Esophagus muscularis mucosa (tissue), 3 donors: ENCODE measurements at regions not wholly inside any gene's neighbourhood (a gene's known extent, or its start where the extent isn't known, plus 50 kb on each side); places are given as distances from the start of the nearest gene placed in this dataset.

Experiments
- CTCF ChIP-seq, 3 experiments: fragments of 200-600 bp in 2 of 3; fragments of 450-650 bp in 1 of 3; sonication (generic) in 2 of 3; IDR thresholded peaks; one replicate each; pipeline ENCODE4 v1.5.1; 2017 to 2019; ENCODE audit warnings: antibody characterized with exemption in 3 of 3, mild to moderate bottlenecking in 2 of 3, moderate library complexity in 1 of 3
- POLR2A ChIP-seq: fragments of 450-650 bp; IDR thresholded peaks from one replicate; pipeline ENCODE4 v1.6.1; 2017; ENCODE audit warnings: antibody characterized with exemption, moderate library complexity, mild to moderate bottlenecking, low read depth

GRCh38 chr20:7301807-7302206 is 534.3 kb downstream of the BMP2 start:
- no peak for TF ChIP-seq POLR2A
- TF ChIP-seq CTCF (IDR thresholded peaks at IDR 0.05) = no peak
